HG02943 (cell line): ENCODE measurements at regions not wholly inside any gene's neighbourhood (a gene's known extent, or its start where the extent isn't known, plus 50 kb on each side); places are given as distances from the start of the nearest gene placed in this dataset.
"Not testable (repeated sequence)": the region's sequence is repeated elsewhere in the genome, so short reads cannot be mapped to it uniquely, and the experiment has no call there.

Experiments used
- ATAC-seq: cut with Tn5 transposase; IDR thresholded peaks from one replicate; pipeline ENCODE4 v1.9.1; 2021; ENCODE audit warnings: mild to moderate bottlenecking, low read depth, moderate library complexity; ENCODE audit not compliant: unreplicated experiment

DNA sequence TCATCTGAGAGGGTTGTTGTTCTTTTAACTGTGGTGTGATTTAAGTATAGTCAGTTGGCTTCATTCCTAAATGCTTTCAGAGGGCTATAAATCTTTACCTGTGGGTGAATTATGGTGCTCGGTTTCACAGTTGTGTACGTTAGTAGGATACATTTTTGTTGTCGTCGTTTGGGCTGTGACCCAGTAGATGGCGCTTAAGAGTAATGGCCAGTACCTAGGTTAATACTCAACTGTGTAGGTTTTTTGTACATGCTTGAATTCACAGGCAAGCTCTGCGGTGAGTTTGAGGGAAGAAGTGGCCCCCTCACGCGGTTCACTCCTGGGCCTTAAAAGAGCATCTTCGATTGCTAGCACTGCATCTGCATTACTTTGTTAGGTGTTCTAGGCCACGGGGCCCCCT is 571.7 kb upstream of the TGIF2LX start:
- peak; percentile 57 for ATAC-seq

DNA sequence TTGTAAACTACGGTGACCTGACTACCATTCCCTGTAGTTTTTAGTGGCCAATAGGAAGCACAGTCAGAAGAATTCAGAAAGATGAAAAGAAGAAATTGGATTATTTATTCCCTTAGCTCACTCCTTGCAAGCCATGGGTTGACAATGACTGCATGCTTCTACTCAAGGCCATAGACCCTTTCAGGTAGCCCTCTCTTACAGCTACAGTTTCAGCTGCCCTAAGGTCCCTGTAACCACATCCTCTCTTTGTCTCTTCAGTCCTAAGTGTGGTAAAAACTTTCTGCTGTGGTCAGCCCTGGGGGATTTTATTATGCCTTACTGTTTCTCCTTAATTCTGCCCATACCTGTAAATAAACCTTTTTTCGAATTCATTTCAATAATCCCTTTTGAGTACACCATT is 551.8 kb upstream of the TGIF2LX start:
- not testable (repeated sequence) for ATAC-seq

DNA sequence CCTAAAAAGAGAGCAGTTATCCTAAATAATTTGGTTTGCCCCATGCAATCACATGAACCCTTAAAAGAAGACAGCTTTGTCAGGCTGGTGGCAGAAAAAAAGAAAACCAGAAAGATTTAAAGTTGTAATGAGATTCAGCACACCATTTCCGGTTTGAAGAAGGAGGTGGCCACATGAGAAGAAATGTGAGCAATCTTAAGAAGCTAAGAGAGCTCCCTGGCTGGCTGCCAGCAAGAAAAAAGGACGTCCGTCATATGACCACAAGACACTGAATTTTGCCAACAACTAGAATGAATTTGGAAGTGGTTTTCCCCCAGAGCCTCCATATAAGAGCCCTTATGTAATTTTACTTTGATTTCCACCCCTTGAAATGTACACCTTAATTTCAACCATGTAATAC is 528.7 kb upstream of the TGIF2LX start:
- not testable (repeated sequence) for ATAC-seq

DNA sequence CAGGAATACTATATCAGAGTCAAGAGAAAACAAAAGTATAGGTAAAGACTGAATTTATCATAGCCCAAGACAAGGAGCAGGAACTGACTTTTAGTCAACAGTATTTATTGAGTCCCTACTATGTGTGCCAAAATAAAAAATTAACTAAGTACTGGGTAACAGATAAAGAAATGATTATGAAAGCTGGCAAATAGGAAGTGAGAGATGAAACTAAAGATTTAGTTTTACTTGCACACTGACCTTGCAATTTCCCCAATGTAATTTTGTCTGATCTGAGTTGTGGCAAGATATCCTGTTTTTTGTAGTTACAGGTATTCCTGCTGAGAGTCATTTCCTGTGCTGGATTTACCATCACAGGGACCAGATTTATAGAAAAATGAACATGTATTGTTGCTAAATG is 518.9 kb upstream of the TGIF2LX start:
- not testable (repeated sequence) for ATAC-seq

DNA sequence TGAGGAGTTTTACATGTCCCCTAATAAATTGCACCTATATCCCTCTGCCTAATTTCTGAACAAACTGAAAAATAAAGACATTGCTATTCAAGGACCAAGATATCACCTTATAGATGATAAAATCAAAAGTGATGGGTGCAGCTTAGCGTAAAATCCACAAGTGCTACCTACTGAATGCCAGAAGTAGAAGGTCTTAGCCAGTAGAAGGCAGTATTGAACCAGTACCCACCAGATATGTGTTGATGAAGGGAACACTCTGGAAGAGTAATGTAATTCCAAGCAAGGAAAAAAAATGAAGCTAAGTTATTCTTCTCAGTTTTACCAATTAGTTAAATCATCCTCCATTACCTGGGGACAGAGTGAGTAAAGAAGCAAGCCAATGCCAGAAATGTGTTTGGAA is 516.6 kb upstream of the TGIF2LX start:
- not testable (repeated sequence) for ATAC-seq

DNA sequence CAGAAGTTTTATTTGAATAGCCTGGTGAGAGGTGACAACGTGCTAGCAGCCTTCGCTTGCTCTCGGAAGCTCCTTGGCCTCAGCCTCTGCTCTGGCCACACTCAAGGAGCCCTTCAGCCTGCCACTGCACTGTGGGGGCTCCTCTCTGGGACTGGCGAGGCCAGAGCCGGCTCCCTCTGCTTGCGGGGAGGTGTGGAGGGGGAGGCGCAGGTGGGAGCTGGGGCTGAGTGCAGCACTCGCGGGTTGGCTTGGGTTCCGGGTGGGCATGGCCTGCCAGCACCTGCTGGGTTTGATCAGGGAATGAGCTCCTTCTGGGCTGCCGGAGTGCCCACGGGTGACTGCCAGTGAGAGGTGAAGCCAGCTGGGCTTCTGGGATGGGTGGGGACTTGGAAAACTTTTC is 504.8 kb upstream of the TGIF2LX start:
- ATAC-seq, result not testable (repeated sequence)

DNA sequence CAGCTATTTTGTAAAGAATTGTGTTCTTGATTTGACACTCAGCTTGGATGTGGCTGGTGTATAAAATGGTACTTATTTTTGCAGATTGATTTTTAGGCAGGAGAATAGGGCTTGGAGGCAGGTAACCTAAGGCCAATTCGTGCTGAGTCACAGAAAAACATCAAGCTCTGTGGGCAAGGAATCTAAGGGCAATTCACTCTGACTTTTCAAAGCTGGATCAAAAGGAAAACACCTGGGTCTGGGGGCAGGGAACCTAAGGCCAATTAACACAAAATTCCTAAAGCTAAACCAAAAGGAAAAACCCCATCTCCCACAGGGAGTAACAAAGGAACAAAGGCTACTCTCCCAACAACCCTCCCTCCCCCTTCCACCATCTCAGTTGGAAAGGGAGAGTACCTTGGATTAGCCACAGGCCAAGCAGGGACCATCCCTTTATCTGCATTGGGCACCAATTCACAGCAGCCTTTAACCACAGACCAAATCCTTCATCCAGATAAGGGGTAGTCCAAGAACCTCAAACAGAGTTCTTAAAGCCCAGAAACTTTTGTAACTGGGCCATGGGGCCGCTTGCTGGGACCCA is 489.0 kb upstream of the TGIF2LX start:
- ATAC-seq, result not testable (repeated sequence)
